Neural progenitor cell (in vitro differentiated cells): ENCODE measurements at regions not wholly inside any gene's neighbourhood (a gene's known extent, or its start where the extent isn't known, plus 50 kb on each side); places are given as distances from the start of the nearest gene placed in this dataset.

Experiments used
- DNase-seq: peaks from one replicate; pipeline ENCODE4 v3.0.0-alpha.2; 2016; ENCODE audit warnings: low spot score
- H2AFZ ChIP-seq: fragments of 200-600 bp; sonication (generic); replicated peaks from 2 replicates; pipeline ENCODE4 v1.6.1; 2016; ENCODE audit warnings: antibody characterized with exemption
- H3F3A ChIP-seq: fragments of 200-600 bp; sonication (generic); 2 replicates; pipeline ENCODE4 v1.6.1; 2016; ENCODE audit warnings: antibody characterized with exemption, low read depth
- H3K27ac ChIP-seq: fragments of 200-600 bp; sonication (generic); 2 replicates; pipeline ENCODE4 v1.5.1; 2016; ENCODE audit warnings: mild to moderate bottlenecking
- H3K27me3 ChIP-seq: fragments of 200-600 bp; sonication (generic); 2 replicates; pipeline ENCODE4 v1.6.1; 2016; ENCODE audit warnings: mild to moderate bottlenecking, moderate library complexity
- H3K36me3 ChIP-seq: fragments of 200-600 bp; sonication (generic); 2 replicates; pipeline ENCODE4 v1.5.1; 2016
- H3K4me1 ChIP-seq: fragments of 200-600 bp; sonication (generic); 2 replicates; pipeline ENCODE4 v1.6.1; 2016; ENCODE audit warnings: mixed run types
- H3K4me2 ChIP-seq: fragments of 200-600 bp; sonication (generic); 2 replicates; pipeline ENCODE4 v1.6.1; 2016
- H3K4me3 ChIP-seq: fragments of 200-600 bp; sonication (generic); 2 replicates; pipeline ENCODE4 v1.5.1; 2016
- H3K79me2 ChIP-seq: fragments of 200-600 bp; sonication (generic); 2 replicates; pipeline ENCODE4 v1.6.1; 2016; ENCODE audit warnings: low read depth
- H3K9ac ChIP-seq: fragments of 200-600 bp; sonication (generic); 2 replicates; pipeline ENCODE4 v1.6.1; 2016
- H3K9me3 ChIP-seq: fragments of 200-600 bp; sonication (generic); 2 replicates; pipeline ENCODE4 v1.5.1; 2016; ENCODE audit warnings: low read depth
- H4K20me1 ChIP-seq: fragments of 200-600 bp; sonication (generic); 2 replicates; pipeline ENCODE4 v1.6.1; 2016; ENCODE audit warnings: low read depth
- H3K27ac Mint-ChIP-seq: 3 replicates; pipeline ENCODE4 v1.8.0; 2021; ENCODE audit warnings: mixed read lengths
- H3K27me3 Mint-ChIP-seq: 2 replicates; pipeline ENCODE4 v1.8.0; 2022; ENCODE audit warnings: low read depth, mild to moderate bottlenecking, inconsistent platforms, moderate library complexity, mixed read lengths; ENCODE audit not compliant: insufficient read depth
- H3K36me3 Mint-ChIP-seq: 3 replicates; pipeline ENCODE4 v1.8.0; 2021; ENCODE audit warnings: mixed read lengths
- H3K4me1 Mint-ChIP-seq: 3 replicates; pipeline ENCODE4 v1.8.0; 2021; ENCODE audit warnings: mixed read lengths
- H3K4me3 Mint-ChIP-seq: 3 replicates; pipeline ENCODE4 v1.8.0; 2021; ENCODE audit warnings: mild to moderate bottlenecking, moderate library complexity, mixed read lengths
- H3K9me3 Mint-ChIP-seq: 3 replicates; pipeline ENCODE4 v1.8.0; 2020; ENCODE audit warnings: mixed read lengths
- EZH2 ChIP-seq: fragments of 200-600 bp; sonication (generic); IDR thresholded peaks from 2 replicates; pipeline ENCODE4 v1.6.1; 2017; ENCODE audit warnings: antibody characterized with exemption, mild to moderate bottlenecking, moderate library complexity
- EZH2phosphoT487 ChIP-seq: fragments of 200-600 bp; sonication (generic); IDR thresholded peaks from 2 replicates; pipeline ENCODE4 v1.6.1; 2017; ENCODE audit warnings: antibody characterized with exemption
- TF ChIP-seq, protein P1 (sequence below): fragments of 200-600 bp; sonication (generic); IDR thresholded peaks from 2 replicates; pipeline ENCODE4 v1.5.1; 2017; ENCODE audit warnings: antibody characterized with exemption, mild to moderate bottlenecking

DNA sequence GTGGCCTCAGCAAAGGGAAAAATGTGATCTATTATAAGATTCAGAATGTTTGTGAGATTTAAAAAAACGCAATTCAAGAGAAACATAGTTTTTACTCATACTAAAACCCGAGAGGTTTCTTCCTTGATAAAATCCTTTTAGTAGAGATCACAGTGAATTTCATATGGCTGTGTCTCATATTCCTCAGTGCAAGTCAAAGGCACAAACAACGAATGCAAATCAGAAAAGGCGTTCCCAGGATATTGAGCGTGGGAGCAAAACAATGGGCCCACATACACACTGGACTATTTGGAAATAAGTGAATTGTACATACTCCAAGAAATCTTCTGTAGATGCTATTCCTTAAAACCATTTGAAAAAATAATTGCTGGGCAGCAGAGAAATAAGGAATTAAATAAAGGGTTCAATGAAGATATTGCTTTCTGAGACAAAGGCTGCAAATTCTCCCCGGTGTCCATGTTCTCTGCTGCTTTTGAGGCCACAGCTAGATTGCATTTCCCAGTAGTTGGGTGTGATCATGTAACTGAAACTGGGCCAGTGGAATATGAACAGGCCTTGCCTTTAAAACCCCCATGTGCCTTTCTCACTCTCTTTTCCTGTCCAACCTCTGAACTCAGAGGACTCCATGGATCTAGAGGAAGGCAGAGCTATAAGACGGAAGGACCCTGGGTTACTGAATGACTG is 144.6 kb upstream of the TBL1XR1 start:
- Mint-ChIP-seq H3K4me3 (no peak overlapping the region), H3K9me3 (no peaks in the 10 kb centered on the region), H3K4me1 (peaks cover 38% of the 10 kb centered on the region), H3K27ac (no peak overlapping the region), H3K27me3 (peaks cover 2% of the 10 kb centered on the region), H3K36me3 (no peaks in the 10 kb centered on the region)
- Histone ChIP-seq H3K27me3 (no peaks in the 10 kb centered on the region), H3K27ac (no peak overlapping the region), H3K4me1 (peaks cover 16% of the 10 kb centered on the region), H3K4me3 (no peak overlapping the region), H3K9ac (no peak overlapping the region), H3F3A (peaks cover 11% of the 10 kb centered on the region), H2AFZ (no peak overlapping the region), H3K4me2 (no peak overlapping the region), H4K20me1 (no peaks in the 10 kb centered on the region), H3K36me3 (no peaks in the 10 kb centered on the region), H3K9me3 (no peaks in the 10 kb centered on the region), H3K79me2 (no peaks in the 10 kb centered on the region)
- no peak for DNase-seq
- TF ChIP-seq, protein P1, sequence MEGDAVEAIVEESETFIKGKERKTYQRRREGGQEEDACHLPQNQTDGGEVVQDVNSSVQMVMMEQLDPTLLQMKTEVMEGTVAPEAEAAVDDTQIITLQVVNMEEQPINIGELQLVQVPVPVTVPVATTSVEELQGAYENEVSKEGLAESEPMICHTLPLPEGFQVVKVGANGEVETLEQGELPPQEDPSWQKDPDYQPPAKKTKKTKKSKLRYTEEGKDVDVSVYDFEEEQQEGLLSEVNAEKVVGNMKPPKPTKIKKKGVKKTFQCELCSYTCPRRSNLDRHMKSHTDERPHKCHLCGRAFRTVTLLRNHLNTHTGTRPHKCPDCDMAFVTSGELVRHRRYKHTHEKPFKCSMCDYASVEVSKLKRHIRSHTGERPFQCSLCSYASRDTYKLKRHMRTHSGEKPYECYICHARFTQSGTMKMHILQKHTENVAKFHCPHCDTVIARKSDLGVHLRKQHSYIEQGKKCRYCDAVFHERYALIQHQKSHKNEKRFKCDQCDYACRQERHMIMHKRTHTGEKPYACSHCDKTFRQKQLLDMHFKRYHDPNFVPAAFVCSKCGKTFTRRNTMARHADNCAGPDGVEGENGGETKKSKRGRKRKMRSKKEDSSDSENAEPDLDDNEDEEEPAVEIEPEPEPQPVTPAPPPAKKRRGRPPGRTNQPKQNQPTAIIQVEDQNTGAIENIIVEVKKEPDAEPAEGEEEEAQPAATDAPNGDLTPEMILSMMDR, result no peak
- TF ChIP-seq EZH2, result no peak

DNA sequence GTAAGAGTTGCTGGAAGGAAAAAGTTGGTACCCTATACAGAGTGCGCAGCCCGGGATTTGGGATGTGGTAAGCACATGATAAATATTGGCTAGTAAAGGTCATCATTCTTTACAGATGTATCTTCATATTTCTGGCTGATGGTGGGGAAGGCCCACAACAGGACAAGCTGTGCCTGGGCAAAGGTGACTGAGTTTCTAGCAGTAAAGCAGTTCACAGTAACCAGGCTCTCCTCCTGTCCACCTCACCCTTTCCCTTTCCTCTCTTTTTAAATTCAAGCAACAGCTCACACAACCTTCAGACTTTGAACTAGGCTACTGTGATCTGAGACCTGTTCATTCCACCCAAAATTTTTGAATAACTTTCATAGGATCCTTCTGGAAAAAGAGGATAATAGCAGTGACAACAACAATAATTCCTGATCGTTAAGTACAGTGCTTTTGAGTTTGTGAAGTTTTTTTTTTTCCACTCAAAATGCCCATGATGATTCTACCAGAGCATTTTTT is 145.9 kb upstream of the TBL1XR1 start:
- Mint-ChIP-seq H3K36me3 (no peaks in the 10 kb centered on the region), H3K27ac (no peak overlapping the region), H3K9me3 (no peaks in the 10 kb centered on the region), H3K4me3 (no peak overlapping the region), H3K27me3 (peaks cover 2% of the 10 kb centered on the region), H3K4me1 (peaks cover 36% of the 10 kb centered on the region)
- Histone ChIP-seq H3K4me3 (no peak overlapping the region), H3K36me3 (no peaks in the 10 kb centered on the region), H3K4me1 (peaks cover 16% of the 10 kb centered on the region), H3K27me3 (no peaks in the 10 kb centered on the region), H4K20me1 (no peaks in the 10 kb centered on the region), H3K27ac (no peak overlapping the region), H3K79me2 (no peaks in the 10 kb centered on the region), H2AFZ (no peak overlapping the region), H3K4me2 (no peak overlapping the region), H3F3A (peaks cover 11% of the 10 kb centered on the region), H3K9me3 (no peaks in the 10 kb centered on the region), H3K9ac (no peak overlapping the region)
- no peak for TF ChIP-seq EZH2phosphoT487
- no peak for TF ChIP-seq EZH2
- TF ChIP-seq, protein P1, result no peak
- DNase-seq, result no peak

DNA sequence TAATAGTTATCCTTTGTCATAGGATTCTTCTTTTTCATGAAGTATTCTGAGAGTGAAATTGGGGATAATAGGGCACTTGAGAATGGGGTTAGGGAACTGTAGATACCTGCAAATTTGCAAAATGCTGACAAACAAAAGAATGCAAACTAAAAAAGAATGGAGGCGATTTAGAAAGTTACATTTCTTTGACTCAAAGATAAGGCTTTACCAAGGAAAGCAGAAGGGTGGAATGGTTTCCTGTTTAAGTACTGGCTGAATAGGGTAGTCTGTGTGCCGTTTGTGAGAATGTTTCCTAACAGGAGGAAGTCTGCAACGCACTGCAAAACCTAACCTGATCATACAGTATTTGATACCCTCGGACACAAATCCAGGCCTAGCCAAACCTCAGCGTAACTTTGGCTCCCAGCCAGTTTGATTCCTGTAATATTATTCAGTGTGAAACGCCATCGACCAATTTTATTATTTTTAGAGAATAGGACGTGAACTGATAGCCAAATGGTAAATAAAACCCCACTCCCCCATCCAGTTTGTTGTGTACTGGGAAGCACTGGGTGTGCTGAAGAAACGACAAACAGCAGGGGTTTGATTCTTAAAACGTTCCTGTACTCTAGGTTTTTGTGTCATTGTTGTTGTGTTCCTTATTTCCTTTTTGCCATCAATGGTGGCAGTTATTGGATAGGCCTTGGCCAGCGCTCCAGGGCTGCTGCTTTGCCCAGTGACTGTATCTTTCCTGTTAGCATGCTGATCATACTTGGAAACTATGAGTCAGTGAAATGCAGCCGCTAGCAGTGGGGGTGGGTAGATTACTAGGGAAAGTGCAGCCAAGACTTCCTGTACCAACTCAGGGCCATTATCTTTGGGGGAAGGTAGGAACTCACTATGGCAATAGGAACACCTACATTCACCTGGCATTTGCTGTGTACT is 148.0 kb upstream of the TBL1XR1 start:
- Mint-ChIP-seq H3K27me3 (peaks cover 2% of the 10 kb centered on the region), H3K9me3 (no peaks in the 10 kb centered on the region), H3K4me3 (no peak overlapping the region), H3K36me3 (no peaks in the 10 kb centered on the region), H3K27ac (peak overlapping the region; percentile 97), H3K4me1 (peaks cover 45% of the 10 kb centered on the region)
- Histone ChIP-seq H3K4me2 (no peak overlapping the region), H3K4me1 (peaks cover 35% of the 10 kb centered on the region), H4K20me1 (no peaks in the 10 kb centered on the region), H3K9me3 (no peaks in the 10 kb centered on the region), H2AFZ (peak overlapping the region; percentile 62), H3K27me3 (no peaks in the 10 kb centered on the region), H3K36me3 (no peaks in the 10 kb centered on the region), H3F3A (peaks cover 23% of the 10 kb centered on the region), H3K27ac (peak overlapping the region; percentile 15), H3K79me2 (no peaks in the 10 kb centered on the region), H3K4me3 (no peak overlapping the region), H3K9ac (no peak overlapping the region)
- no peak for DNase-seq
- TF ChIP-seq, protein P1, result no peak
- TF ChIP-seq EZH2phosphoT487 (no peak), EZH2 (no peak)
